Nephron progenitor cell (in vitro differentiated cells): ENCODE measurements at regions not wholly inside any gene's neighbourhood (a gene's known extent, or its start where the extent isn't known, plus 50 kb on each side); places are given as distances from the start of the nearest gene placed in this dataset.

Source experiments
- DNase-seq: peaks from one replicate; pipeline ENCODE4 v3.0.0; 2021
- H3K27ac Mint-ChIP-seq: 2 replicates; pipeline ENCODE4 v1.8.0; 2021; ENCODE audit warnings: mild to moderate bottlenecking, moderate library complexity, mixed read lengths
- H3K27me3 Mint-ChIP-seq: 2 replicates; pipeline ENCODE4 v1.8.0; 2021; ENCODE audit warnings: mild to moderate bottlenecking, low read depth, mixed read lengths; ENCODE audit not compliant: poor library complexity
- H3K36me3 Mint-ChIP-seq: 2 replicates; pipeline ENCODE4 v1.8.0; 2021; ENCODE audit warnings: low read depth, mixed read lengths
- H3K4me1 Mint-ChIP-seq: 2 replicates; pipeline ENCODE4 v1.8.0; 2021; ENCODE audit warnings: mixed read lengths
- H3K4me3 Mint-ChIP-seq: 2 replicates; pipeline ENCODE4 v1.8.0; 2021; ENCODE audit warnings: mild to moderate bottlenecking, moderate library complexity, mixed read lengths
- H3K9me3 Mint-ChIP-seq: 2 replicates; pipeline ENCODE4 v1.8.0; 2021; ENCODE audit warnings: mild to moderate bottlenecking, moderate library complexity, mixed read lengths
- TF ChIP-seq, protein P1 (sequence below): fragments of 200-600 bp; sonication (generic); IDR thresholded peaks from 2 replicates; pipeline ENCODE4 v1.5.0; 2021; ENCODE audit warnings: antibody characterized with exemption

DNA sequence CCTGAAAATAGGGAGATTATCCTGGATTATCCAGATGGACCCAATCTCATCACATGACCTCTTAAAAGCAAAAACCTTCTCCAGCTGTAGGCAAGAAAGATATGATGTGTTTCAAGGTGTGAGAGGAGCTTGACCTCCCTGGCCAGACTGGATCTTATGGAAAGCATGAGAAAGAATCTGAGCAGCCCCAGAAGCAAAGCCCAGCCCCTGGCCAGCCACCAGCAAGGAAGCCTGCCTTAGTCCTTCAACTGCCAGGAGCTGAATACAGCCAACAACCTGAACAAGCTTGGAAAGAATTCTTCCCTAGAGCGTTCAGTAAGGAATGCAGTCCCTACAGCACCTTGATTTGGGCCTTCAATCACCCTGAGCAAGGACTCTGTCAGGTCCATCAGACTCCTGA, 375.0 kb upstream of the CHRM3 start:
- H3K27me3 Mint-ChIP-seq: no peaks in the 10 kb centered on the region
- TF ChIP-seq, protein P1, sequence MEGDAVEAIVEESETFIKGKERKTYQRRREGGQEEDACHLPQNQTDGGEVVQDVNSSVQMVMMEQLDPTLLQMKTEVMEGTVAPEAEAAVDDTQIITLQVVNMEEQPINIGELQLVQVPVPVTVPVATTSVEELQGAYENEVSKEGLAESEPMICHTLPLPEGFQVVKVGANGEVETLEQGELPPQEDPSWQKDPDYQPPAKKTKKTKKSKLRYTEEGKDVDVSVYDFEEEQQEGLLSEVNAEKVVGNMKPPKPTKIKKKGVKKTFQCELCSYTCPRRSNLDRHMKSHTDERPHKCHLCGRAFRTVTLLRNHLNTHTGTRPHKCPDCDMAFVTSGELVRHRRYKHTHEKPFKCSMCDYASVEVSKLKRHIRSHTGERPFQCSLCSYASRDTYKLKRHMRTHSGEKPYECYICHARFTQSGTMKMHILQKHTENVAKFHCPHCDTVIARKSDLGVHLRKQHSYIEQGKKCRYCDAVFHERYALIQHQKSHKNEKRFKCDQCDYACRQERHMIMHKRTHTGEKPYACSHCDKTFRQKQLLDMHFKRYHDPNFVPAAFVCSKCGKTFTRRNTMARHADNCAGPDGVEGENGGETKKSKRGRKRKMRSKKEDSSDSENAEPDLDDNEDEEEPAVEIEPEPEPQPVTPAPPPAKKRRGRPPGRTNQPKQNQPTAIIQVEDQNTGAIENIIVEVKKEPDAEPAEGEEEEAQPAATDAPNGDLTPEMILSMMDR: no peak
- H3K27ac Mint-ChIP-seq: no peak overlapping the region
- H3K9me3 Mint-ChIP-seq: no peaks in the 10 kb centered on the region
- H3K4me3 Mint-ChIP-seq: no peak overlapping the region
- no peak for DNase-seq
- H3K4me1 Mint-ChIP-seq: no peaks in the 10 kb centered on the region
- H3K36me3 Mint-ChIP-seq: no peaks in the 10 kb centered on the region

DNA sequence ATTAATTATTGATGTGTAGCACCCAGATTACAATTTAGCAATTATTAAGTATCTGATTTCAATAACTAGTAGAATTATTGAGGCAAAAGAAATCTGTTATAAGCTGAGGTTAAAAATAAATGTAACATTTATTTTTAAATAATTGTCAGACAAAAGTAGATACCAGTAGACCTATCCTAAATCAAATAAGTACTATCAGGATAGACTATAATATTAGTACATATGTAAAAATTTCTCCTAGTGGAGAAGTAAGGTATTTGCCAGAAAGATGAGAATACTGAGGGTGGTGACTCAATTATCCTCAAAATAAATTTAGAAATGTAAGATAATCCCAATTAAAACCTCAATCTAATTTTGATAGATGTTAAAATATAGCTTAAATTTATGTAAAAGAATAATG, 377.8 kb upstream of the CHRM3 start:
- H3K4me3 Mint-ChIP-seq: no peak overlapping the region

DNA sequence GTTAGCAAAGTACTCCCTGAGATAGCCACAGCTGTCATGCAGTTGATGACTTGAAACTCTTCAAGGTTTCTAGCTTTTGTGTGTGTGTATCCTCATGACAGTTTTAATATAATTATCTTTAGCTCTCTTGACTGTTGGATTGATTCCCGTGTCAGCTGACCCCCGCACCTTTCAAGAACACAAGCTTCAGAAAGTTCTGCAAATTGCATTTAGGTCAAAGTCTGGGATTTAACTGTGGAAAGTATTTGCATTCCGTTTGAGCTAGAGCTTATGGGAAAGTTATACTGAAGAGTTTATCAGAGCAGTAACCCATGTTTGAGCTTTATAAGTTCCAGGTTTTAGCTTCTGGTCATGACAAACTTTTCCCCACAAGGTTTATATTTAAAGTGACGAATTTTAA, 380.1 kb upstream of the CHRM3 start:
- H3K36me3 Mint-ChIP-seq: no peaks in the 10 kb centered on the region
- H3K4me3 Mint-ChIP-seq: no peak overlapping the region
- H3K4me1 Mint-ChIP-seq: no peaks in the 10 kb centered on the region
- no peak overlapping the region for H3K27ac Mint-ChIP-seq
- TF ChIP-seq, protein P1: no peak
- no peak for DNase-seq
- no peaks in the 10 kb centered on the region for H3K9me3 Mint-ChIP-seq
- H3K27me3 Mint-ChIP-seq: no peaks in the 10 kb centered on the region

More for the DNA sequence above, 377.8 kb upstream of the CHRM3 start:
- no peak overlapping the region for H3K27ac Mint-ChIP-seq
- TF ChIP-seq, protein P1: peak; percentile 12
- DNase-seq: no peak
- no peaks in the 10 kb centered on the region for H3K4me1 Mint-ChIP-seq
- H3K36me3 Mint-ChIP-seq: no peaks in the 10 kb centered on the region
- no peaks in the 10 kb centered on the region for H3K9me3 Mint-ChIP-seq
- no peaks in the 10 kb centered on the region for H3K27me3 Mint-ChIP-seq

DNA sequence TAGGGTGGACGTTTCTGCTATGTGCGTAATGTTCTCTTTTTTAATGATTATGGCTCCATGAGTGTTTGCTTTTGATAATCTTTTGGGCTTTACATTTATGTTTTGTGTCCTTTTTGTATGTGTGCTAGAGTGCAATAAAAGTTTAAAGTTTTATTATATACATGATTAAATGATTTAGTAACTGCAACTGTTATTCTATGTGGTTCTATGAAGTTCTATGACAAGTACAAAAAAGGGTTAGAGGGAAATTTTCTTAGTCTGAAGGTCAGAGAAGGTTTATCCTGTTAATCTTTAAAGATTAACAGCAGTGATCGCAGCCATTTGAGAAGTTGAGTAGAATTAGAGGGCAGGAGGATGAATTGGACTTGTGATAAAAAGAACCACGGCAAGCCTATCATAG, 386.4 kb upstream of the CHRM3 start:
- Mint-ChIP-seq H3K4me1 (no peaks in the 10 kb centered on the region), H3K27me3 (no peaks in the 10 kb centered on the region), H3K27ac (no peak overlapping the region), H3K9me3 (no peaks in the 10 kb centered on the region), H3K4me3 (no peak overlapping the region), H3K36me3 (no peaks in the 10 kb centered on the region)
- DNase-seq: no peak
- TF ChIP-seq, protein P1: no peak

DNA sequence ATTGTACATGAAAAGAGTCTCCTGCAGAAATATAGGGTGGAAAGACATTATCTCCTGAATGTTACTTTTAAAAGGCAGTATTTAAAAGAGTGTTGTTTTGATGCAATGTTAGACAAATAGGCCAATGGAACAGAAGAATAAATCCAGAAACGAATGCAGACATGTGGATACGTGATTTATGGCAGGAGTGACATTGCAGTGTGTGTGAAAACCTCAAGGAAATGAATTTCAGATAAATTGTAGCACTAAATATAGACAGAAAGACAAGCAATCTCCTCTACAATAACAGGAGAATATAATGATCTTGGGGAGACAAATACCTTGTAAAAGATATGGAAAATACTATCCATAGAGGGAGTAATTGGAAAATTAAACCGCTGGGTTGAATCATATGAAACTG, 387.8 kb upstream of the CHRM3 start:
- TF ChIP-seq, protein P1: no peak
- Mint-ChIP-seq H3K4me3 (no peak overlapping the region), H3K9me3 (no peaks in the 10 kb centered on the region), H3K36me3 (no peaks in the 10 kb centered on the region), H3K27me3 (no peaks in the 10 kb centered on the region), H3K27ac (no peak overlapping the region), H3K4me1 (no peaks in the 10 kb centered on the region)
- no peak for DNase-seq

DNA sequence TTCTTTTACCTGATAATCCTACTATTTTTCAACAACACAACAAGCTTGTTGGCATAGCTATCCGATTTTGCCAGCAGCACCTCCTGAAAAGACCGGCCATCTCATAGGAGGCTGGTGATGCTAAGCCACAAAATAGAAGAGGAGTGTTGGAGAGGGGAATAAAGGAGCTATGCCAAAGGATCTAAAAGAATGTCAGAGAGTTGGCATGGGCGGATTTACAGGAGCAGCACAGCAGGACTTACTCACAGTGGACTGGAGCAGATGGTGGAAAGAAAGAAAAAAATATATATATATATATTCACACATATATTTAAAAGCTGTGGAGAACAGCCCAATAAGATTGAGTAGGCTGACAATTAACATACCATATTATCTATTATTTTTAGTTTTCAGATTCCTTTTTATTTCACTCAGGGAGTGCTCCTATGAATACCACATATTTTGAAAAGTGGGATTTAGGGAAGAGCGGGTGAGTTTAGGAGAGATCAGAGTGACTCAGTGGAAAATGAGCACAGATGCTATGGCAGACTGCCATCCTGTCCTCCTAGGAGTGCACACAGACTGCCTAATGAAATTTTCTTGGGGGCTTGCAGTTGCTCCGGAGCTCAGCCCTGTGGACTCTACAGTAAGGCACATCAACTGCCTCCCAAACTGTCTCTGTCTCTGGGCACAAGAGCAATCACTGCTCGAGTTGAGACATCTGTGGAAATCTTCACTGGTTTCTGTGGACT, 394.4 kb upstream of the CHRM3 start:
- H3K9me3 Mint-ChIP-seq: peaks cover 14% of the 10 kb centered on the region
- no peaks in the 10 kb centered on the region for H3K4me1 Mint-ChIP-seq
- DNase-seq: no peak
- H3K27ac Mint-ChIP-seq: no peak overlapping the region
- H3K27me3 Mint-ChIP-seq: no peaks in the 10 kb centered on the region
- no peak overlapping the region for H3K4me3 Mint-ChIP-seq
- TF ChIP-seq, protein P1: no peak
- no peaks in the 10 kb centered on the region for H3K36me3 Mint-ChIP-seq
